Stomach smooth muscle (tissue), 2 donors: ENCODE measurements at regions not wholly inside any gene's neighbourhood (a gene's known extent, or its start where the extent isn't known, plus 50 kb on each side); places are given as distances from the start of the nearest gene placed in this dataset.

Experiments used
- H3K27ac ChIP-seq: one replicate; pipeline ENCODE4 v1.7.0; 2013; ENCODE audit warnings: mild to moderate bottlenecking, low read length, inconsistent platforms
- H3K27me3 ChIP-seq, 2 donors: one replicate each; pipeline ENCODE4 v1.7.0; 2013; ENCODE audit warnings: low read length in 2 of 2; ENCODE audit not compliant: insufficient read depth in 2 of 2, control insufficient read depth in 1 of 2
- H3K36me3 ChIP-seq, 2 donors: one replicate each; pipeline ENCODE4 v1.7.0; 2013; ENCODE audit warnings: low read length in 2 of 2; ENCODE audit not compliant: control insufficient read depth in 2 of 2, insufficient read depth in 2 of 2
- H3K4me1 ChIP-seq: one replicate; pipeline ENCODE4 v1.7.0; 2013; ENCODE audit warnings: low read length; ENCODE audit not compliant: control insufficient read depth, insufficient read depth
- H3K4me3 ChIP-seq, 2 donors: one replicate each; pipeline ENCODE4 v1.7.0; 2013; ENCODE audit warnings: low read length in 2 of 2
- H3K9ac ChIP-seq, 2 donors: one replicate each; pipeline ENCODE4 v1.7.0; 2013; ENCODE audit warnings: low read length in 2 of 2, mild to moderate bottlenecking in 1 of 2
- H3K9me3 ChIP-seq, 2 donors: one replicate each; pipeline ENCODE4 v1.7.0; 2013; ENCODE audit warnings: low read length in 2 of 2; ENCODE audit not compliant: control insufficient read depth in 2 of 2
- donor health status: healthy.
- donor health status: Pancreatic carcinoma.

DNA sequence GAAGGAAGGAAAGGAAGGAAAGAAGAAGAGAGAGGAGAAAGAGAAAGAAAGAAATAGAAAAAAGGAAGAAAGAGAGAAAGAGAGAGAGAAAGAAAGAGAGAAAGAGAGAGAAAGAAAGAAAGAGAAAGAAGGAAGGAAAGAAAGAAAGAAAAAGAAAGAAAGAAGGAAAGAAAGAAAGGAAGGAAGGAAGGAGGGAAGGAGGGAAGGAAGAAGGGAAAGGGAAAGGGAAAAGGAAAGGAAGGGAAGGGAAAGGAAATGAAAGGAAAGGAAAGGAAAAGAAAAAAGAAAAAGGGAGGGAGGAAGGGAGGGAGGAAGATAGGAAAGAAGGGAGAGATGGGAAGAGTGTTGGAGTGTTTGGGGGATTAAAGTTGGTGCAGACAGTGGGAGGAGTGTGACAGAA, 450.1 kb downstream of the GBE1 start:
- no peak overlapping the region for H3K4me3 ChIP-seq
- no peak overlapping the region for H3K27ac ChIP-seq
- H3K27me3 ChIP-seq: no peaks in the 10 kb centered on the region
- H3K4me1 ChIP-seq: no peaks in the 10 kb centered on the region
- H3K9me3 ChIP-seq: no peaks in the 10 kb centered on the region
- H3K9ac ChIP-seq: no peak overlapping the region
- H3K36me3 ChIP-seq: no peaks in the 10 kb centered on the region

DNA sequence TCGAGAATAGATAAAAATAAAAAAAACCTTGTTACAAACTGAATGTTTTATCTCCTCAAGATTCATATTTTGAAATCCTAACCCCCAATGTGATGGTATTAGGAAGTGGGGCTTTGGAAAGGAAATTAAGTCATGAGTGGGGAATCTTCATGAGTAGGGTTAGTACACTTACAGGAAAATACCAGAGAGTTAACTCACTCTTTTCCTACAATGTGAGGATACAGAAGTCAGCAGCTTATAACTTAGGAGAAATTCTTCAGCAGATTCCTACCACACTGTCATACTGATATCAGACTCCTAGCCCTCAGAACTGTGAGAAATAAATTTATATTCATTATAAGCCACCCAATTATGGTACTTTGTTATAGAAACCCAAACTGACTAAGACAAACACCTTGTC, 453.1 kb downstream of the GBE1 start:
- no peak overlapping the region for H3K4me3 ChIP-seq
- H3K27ac ChIP-seq: no peak overlapping the region
- H3K4me1 ChIP-seq: no peaks in the 10 kb centered on the region
- H3K36me3 ChIP-seq: no peaks in the 10 kb centered on the region
- H3K9me3 ChIP-seq: no peaks in the 10 kb centered on the region
- H3K9ac ChIP-seq: no peak overlapping the region
- H3K27me3 ChIP-seq: no peaks in the 10 kb centered on the region

DNA sequence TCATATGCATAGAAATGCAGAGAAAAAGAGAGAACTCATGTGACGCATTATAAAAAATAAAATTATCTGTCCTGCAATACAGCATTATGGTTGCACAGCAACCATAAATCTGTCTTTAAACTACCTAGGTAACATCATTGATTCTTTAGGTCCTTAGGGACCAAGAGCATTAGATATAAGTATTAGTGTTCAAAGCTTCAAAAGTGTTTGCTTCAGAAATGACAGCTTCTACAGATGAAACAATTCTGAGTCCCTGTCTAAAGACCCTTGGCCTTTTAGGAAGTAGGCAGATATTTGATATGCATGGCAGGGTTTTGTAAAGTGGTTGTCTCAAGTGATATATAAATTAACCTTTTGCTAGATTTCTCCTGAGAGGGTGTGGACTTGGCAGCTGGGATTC, 454.2 kb downstream of the GBE1 start:
- Histone ChIP-seq H3K9ac (no peak overlapping the region), H3K9me3 (no peaks in the 10 kb centered on the region), H3K4me3 (no peak overlapping the region), H3K27me3 (no peaks in the 10 kb centered on the region), H3K36me3 (no peaks in the 10 kb centered on the region), H3K27ac (no peak overlapping the region), H3K4me1 (no peaks in the 10 kb centered on the region)

DNA sequence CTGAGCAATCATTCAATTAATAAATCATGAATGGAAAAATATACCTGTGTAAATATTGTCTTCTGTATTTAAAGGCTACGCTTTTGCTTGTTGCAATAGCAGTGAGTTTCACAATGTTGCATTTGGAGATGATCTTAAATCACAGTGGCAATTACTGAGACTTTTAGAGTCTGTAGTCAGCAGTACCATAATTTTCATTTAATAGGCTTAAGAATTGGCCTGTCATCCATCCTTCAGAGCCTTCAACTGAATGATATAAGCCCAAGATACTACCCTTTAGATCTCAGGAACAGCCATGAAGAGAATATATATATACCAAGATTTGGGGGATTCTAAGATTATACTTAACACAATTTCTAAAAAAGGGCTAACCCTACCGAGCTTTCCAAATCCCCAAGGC, 458.1 kb downstream of the GBE1 start:
- Histone ChIP-seq H3K27ac (no peak overlapping the region), H3K9me3 (no peaks in the 10 kb centered on the region), H3K9ac (no peak overlapping the region), H3K4me3 (no peak overlapping the region), H3K27me3 (no peaks in the 10 kb centered on the region), H3K4me1 (no peaks in the 10 kb centered on the region), H3K36me3 (no peaks in the 10 kb centered on the region)

DNA sequence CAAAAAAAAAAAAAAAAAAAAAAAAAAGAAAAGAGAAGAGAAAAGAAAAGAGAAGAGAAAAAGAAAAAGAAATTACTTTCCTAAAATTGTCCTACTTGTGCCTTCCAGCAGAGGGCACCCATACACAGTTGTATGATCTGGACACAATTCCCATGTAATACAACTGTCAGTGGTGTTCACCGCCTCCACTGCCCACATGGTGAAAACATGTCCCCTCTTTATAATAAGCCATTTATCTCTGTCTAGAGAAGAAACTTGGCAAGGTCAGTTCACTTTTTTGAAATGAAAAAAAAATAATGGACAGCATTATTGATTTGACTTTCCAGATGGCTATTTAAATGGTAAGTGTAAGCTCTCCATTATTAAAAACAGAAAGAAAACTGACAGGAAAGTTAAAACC, 459.4 kb downstream of the GBE1 start:
- Histone ChIP-seq H3K27me3 (no peaks in the 10 kb centered on the region), H3K4me3 (no peak overlapping the region), H3K27ac (no peak overlapping the region)

DNA sequence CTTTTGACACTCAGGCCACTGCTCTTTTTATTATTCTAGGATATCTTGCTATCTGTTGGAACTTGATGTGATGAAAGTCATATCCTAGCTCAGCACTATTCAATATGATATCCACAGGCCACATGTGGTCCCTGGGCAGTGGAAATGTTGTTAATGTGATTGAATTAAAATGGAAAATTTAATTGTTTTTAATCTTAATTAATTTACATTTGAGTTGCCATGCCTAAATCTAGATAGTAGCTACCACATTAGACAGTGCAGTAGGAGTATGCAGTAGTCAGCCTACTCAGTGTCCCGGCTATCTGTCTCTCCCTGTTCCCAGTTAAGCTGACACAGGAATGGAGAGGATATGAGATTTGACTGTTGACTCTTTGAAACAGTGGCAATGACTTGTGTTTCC, 460.2 kb downstream of the GBE1 start:
- Histone ChIP-seq H3K4me1 (no peaks in the 10 kb centered on the region), H3K9me3 (no peaks in the 10 kb centered on the region), H3K9ac (no peak overlapping the region), H3K27me3 (no peaks in the 10 kb centered on the region), H3K27ac (no peak overlapping the region), H3K36me3 (no peaks in the 10 kb centered on the region), H3K4me3 (no peak overlapping the region)

More for the DNA sequence above, 459.4 kb downstream of the GBE1 start:
- Histone ChIP-seq H3K4me1 (no peaks in the 10 kb centered on the region), H3K9me3 (no peaks in the 10 kb centered on the region), H3K36me3 (no peaks in the 10 kb centered on the region), H3K9ac (no peak overlapping the region)

DNA sequence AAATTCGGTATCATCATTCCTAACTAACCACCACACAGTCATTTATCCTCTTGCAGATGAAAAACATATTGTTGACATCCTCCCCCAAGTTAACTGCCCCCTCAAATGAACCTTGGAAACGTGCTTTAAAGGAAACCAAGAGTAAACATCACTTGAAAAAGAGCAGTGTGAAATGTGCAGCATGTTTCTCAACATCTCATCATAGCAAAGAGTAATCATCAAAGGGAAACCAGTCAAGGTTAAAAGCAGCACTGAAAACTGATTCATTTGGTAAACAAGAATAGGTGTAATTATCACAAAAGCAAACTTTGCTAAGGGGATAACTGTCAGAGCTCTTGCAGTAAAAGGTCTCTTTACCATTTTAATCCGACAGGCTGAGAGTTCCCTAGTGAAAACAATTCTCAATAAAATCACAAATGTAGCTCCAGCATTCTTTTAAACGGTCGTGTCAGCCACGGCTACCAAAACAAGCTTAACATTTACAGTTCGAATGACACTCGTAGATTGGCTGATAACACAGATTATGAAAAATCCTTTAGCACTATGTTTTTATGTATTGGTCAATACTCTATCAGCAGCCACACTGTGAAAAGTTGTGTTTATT, 461.0 kb downstream of the GBE1 start:
- Histone ChIP-seq H3K9me3 (no peaks in the 10 kb centered on the region), H3K27me3 (no peaks in the 10 kb centered on the region), H3K27ac (no peak overlapping the region), H3K4me3 (no peak overlapping the region), H3K9ac (no peak overlapping the region), H3K36me3 (no peaks in the 10 kb centered on the region), H3K4me1 (no peaks in the 10 kb centered on the region)

DNA sequence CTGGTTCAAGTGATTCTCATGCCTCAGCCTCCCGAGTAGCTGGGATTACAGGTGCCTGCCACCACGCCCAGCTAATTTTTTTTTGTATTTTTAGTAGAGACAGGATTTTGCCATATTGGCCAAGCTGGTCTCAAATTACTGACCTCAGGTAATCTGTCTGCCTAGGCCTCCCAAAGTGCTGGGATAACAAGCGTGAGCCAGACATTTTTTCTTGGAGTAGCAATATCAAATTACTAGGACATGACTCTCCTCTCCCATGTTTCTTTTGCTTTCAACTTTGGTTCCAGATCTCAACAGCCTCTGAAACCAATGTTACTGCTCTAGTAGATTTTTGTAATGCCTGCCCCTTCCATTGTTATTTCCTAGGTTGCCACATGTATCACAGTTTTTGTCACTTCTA, 462.0 kb downstream of the GBE1 start:
- Histone ChIP-seq H3K9me3 (no peaks in the 10 kb centered on the region), H3K36me3 (no peaks in the 10 kb centered on the region), H3K9ac (no peak overlapping the region), H3K27ac (no peak overlapping the region), H3K4me1 (no peaks in the 10 kb centered on the region), H3K27me3 (no peaks in the 10 kb centered on the region), H3K4me3 (no peak overlapping the region)

DNA sequence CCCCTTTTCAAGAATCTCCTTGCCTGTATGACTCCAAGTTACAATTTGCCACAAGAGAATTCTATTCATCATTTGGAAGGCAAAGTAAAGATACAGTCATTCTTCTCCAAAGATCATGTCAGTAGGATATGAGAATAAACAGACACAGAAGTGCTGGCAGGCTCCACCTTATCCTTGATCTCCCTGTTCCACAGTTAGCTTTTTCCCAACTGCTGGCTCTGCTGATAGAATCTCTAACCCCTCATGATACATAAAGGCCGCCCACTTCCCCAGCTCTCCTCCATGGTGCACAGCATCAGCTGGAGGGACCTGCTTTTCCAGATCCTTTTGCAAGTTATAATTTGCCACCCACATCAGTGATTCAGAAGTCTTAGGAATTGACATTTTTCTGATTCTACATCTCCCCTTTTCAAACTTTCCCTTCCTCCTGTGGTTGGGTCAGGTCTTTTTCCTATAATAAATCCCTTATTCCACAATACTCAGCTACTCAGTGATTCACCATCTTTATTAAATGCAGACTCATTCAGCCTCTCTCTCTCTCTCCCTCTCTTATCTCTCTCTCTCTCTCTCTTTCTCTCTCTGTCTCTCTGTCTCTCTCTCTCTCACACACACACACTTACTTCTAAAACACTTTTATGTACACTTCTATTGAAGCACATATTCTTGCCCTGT, 465.4 kb downstream of the GBE1 start:
- Histone ChIP-seq H3K4me1 (no peaks in the 10 kb centered on the region), H3K27ac (no peak overlapping the region), H3K27me3 (no peaks in the 10 kb centered on the region), H3K9ac (no peak overlapping the region), H3K9me3 (no peaks in the 10 kb centered on the region), H3K4me3 (no peak overlapping the region), H3K36me3 (no peaks in the 10 kb centered on the region)

DNA sequence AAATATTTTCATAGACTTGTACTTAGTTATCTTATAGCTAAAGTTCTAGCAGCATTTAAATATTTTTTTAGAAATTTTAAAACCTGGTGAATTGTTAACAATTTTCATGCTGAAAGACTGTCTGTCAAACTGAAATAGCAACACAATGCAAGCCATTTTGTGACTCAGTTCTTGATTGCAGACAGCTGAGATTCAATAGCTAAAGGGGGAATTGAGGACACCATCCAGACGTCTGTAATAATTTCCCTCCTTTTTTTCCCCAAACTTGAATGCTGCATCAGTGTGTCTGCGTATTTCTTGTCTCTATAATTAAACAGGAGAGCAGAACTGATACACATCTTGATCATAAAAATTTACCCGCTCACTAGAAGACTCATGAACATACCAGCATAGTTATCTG, 468.3 kb downstream of the GBE1 start:
- H3K4me3 ChIP-seq: no peak overlapping the region
- H3K9ac ChIP-seq: no peak overlapping the region
- no peaks in the 10 kb centered on the region for H3K9me3 ChIP-seq
- H3K27me3 ChIP-seq: no peaks in the 10 kb centered on the region
- no peaks in the 10 kb centered on the region for H3K4me1 ChIP-seq
- no peak overlapping the region for H3K27ac ChIP-seq
- H3K36me3 ChIP-seq: no peaks in the 10 kb centered on the region

DNA sequence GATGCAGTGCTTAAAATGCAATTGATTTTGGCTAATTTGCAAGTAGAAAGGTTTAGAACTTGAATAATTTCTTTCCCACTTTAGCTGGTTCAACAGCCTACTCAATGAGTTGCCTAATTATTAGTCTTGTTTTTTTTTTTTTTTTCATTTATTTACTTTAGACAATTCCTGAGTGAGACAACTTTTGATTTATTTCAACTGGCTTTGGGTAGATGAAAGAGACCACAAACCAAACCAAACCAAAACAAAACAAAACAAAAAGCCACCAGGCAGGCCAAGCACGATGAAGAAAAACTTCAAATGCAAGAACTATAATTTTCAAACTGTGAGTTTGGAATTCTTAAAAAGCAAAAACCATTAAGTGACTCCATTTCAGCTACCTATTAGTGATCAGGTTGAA, 469.9 kb downstream of the GBE1 start:
- no peaks in the 10 kb centered on the region for H3K9me3 ChIP-seq
- no peak overlapping the region for H3K4me3 ChIP-seq
- H3K27ac ChIP-seq: no peak overlapping the region
- H3K9ac ChIP-seq: no peak overlapping the region
- H3K36me3 ChIP-seq: no peaks in the 10 kb centered on the region
- H3K27me3 ChIP-seq: no peaks in the 10 kb centered on the region
- H3K4me1 ChIP-seq: no peaks in the 10 kb centered on the region
